ENCODE measurements at regions not wholly inside any gene's neighbourhood (a gene's known extent, or its start where the extent isn't known, plus 50 kb on each side); places are given as distances from the start of the nearest gene placed in this dataset.

- no peak for DNase-seq (ENCODE audit: low read depth)
- no peak for TF ChIP-seq CTCF (IDR thresholded peaks at IDR 0.05; ENCODE audit: low read depth, low read length, missing control alignments)
- H3K4me3 ChIP-seq (ENCODE audit: low read depth, low read length), result no peak overlapping the region
Observed at GRCh38 chr10:108848046-108848445, 1075.3 kb downstream of the XPNPEP1 start.

- H3K4me3 ChIP-seq (ENCODE audit: low read depth, low read length), result no peak overlapping the region
- no peak for DNase-seq (ENCODE audit: low read depth)
- TF ChIP-seq CTCF (IDR thresholded peaks at IDR 0.05; ENCODE audit: low read depth, low read length, missing control alignments), result no peak
Observed at GRCh38 chr10:108840944-108841343, 1082.4 kb downstream of the XPNPEP1 start.

GRCh38 chr10:108836362-108836761 is 1086.9 kb downstream of the XPNPEP1 start:
- DNase-seq (ENCODE audit: low read depth), result no peak
- TF ChIP-seq CTCF (IDR thresholded peaks at IDR 0.05; ENCODE audit: low read depth, low read length, missing control alignments), result no peak
- H3K4me3 ChIP-seq (ENCODE audit: low read depth, low read length), result no peak overlapping the region

GRCh38 chr10:108822026-108822425 is 1101.3 kb downstream of the XPNPEP1 start:
- H3K4me3 ChIP-seq (ENCODE audit: low read depth, low read length), result no peak overlapping the region
- TF ChIP-seq CTCF (IDR thresholded peaks at IDR 0.05; ENCODE audit: low read depth, low read length, missing control alignments), result no peak

GRCh38 chr10:108819302-108819701 is 1104.0 kb downstream of the XPNPEP1 start:
- DNase-seq (ENCODE audit: low read depth), result no peak
- H3K4me3 ChIP-seq (ENCODE audit: low read depth, low read length), result no peak overlapping the region
- TF ChIP-seq CTCF (IDR thresholded peaks at IDR 0.05; ENCODE audit: low read depth, low read length, missing control alignments), result no peak

More at GRCh38 chr10:108822026-108822425, 1101.3 kb downstream of the XPNPEP1 start:
- DNase-seq (ENCODE audit: low read depth), result no peak

- TF ChIP-seq CTCF (IDR thresholded peaks at IDR 0.05; ENCODE audit: low read depth, low read length, missing control alignments), result no peak
- DNase-seq (ENCODE audit: low read depth), result no peak
- no peak overlapping the region for H3K4me3 ChIP-seq (ENCODE audit: low read depth, low read length)
Observed at GRCh38 chr10:108817584-108817983, 1105.7 kb downstream of the XPNPEP1 start.

- no peak overlapping the region for H3K4me3 ChIP-seq (ENCODE audit: low read depth, low read length)
- DNase-seq (ENCODE audit: low read depth), result no peak
- no peak for TF ChIP-seq CTCF (IDR thresholded peaks at IDR 0.05; ENCODE audit: low read depth, low read length, missing control alignments)
Observed at GRCh38 chr10:108817135-108817534, 1106.2 kb downstream of the XPNPEP1 start.
